Hematopoietic multipotent progenitor cell (in vitro differentiated cells): ENCODE measurements at regions not wholly inside any gene's neighbourhood (a gene's known extent, or its start where the extent isn't known, plus 50 kb on each side); places are given as distances from the start of the nearest gene placed in this dataset.

Source experiments
- DNase-seq, 3 donors: peaks; one replicate each; pipeline ENCODE4 v3.0.0-alpha.2; 2011 to 2015; ENCODE audit warnings: low read depth in 2 of 3, low spot score in 2 of 3

DNA sequence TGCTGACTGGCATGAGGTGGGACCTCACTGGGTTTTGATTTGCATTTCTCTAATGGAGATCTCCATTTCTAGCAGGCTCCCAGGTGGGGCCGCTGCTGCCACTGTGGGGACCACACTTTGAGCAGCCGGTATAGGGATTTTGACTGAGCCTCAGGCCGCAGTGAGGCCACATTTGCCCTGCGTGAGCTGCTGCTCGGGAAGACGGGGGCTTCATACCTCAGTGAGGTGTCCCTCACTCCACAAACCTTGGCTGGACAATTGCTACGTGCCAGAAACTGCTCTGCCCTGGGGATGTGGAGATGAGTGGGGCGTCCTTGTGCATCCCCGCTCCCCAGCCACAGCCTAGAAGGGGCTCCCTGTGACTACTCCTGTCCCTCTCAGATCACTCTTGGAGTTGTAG, 134.3 kb downstream of the ANKRD60 start:
- no peak for DNase-seq

DNA sequence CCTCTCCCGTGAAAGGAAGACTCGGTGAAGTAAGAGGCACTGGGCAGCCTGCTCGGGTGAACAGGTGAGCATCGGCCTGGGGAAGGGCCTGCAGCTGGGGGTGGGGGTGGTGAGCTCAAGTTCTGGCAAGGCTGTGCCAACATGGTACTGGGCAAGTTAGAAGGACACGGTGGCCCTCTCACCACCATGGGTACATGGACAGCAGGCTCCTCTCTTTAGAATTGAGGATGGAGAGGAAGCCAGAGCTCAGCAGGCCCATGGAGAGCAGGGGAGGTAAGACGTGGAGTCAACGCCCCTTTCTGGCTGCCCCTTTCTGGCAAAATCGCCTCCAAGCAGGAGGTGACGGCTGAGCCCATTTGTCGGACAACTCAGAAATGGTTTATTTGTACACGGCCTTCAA, 135.6 kb downstream of the ANKRD60 start:
- no peak for DNase-seq

DNA sequence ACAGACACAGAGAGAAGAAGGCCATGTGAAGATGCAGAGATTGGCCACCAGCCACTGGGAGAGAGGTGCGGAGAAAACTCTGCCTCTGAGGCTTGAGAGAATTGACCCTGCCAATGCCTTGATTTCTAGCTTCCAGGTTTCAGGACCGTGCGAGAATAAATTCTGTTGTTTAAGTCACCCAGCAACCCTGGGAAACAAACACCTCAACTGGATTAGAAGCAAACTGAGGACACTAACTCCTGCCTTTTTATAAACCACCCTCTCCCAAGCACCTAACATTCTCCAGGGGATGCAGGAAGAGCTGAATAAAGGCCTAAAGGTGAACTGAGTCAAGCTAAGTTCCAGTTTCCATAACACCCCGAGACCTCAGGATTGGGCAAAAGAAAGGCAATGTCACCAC, 136.1 kb downstream of the ANKRD60 start:
- no peak for DNase-seq

DNA sequence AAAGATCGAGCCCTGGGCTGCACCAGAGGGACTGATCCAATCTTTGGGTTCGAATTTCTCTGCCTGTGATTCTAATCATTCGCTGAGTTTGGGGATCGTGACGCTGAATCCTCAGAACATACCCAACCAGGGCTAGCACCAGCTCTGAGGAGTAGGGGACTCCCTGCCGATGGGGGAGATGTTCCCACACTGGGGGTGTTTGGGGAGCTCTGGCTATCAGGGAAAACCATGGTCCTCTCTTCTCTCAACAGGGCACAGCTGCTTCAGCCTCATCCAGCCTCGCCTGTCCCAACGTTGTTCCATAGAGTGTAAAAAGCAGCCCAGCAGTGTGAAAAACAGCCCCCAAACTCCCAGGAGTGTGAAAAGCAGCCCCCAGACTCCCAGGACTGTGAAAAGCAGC, 136.6 kb downstream of the ANKRD60 start:
- no peak for DNase-seq

DNA sequence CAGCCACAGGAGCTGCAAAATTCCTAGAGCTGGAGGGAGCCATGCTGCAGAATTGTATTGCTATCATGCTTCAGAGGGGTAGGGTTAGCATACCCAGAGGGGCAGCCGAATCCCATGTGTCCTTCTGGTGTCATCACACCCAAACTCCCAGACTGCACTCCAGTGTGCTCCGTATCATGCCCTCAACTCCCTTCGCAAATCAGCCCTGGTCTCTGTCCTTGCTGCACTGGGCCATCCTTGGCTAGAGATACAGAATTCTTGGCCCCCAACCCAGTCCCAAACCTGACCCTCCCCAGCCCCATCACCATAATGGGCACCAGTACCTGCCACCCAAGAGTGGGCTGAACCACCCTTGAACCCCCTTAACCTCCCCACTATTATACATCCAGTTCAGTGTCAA, 138.3 kb downstream of the ANKRD60 start:
- no peak for DNase-seq

DNA sequence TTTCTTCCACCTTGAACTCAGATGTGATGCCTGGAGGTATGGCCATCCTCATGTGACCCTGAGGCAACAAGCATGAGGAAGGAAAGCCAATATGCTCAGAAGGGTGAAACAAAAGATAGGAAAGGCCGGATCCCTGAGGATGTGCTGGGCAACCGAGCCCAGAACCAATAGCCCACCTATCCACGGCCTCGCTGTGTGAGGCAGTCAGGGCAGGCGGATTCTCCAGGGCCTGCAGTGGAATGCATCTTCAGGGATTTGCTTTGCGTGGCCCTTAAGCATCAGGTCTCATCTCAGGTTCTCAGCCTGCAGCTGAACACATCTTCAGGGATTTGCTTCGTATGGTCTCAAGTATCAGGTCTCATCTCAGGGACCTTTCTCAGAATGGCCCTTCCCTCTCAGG, 139.8 kb downstream of the ANKRD60 start:
- no peak for DNase-seq

DNA sequence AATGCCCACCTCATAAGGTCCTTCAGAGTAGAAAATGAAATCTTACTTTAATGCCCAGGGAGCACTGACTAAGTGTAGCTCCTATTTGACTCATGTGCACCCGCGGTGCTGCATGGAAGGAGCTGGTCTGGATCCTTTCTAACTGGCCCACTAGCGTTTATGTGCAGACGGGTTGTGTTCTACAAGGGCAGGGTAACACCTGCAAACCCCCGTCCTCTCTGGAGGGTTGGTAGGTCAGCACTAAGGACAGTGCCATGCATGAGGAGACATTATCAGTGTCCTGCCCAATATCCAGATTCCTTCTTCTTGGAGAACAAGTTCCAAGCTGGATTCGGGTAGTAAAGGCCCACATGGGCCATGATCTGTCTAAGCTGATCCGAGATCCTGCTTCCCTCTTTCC, 140.3 kb downstream of the ANKRD60 start:
- DNase-seq: no peak

DNA sequence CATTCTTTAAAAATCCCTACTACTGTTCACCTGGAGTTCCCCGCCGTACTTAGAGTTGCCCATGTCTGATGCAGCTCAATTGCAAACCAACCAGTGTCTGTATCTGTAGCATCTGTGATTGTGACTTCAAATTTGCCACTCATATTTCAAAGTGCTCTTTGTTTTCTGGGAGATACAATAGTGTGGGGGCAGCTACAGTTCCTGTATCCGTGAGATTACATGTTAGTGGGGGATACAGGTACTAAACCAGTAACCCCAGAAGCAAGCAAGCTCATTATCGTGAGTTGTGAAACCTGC, 140.9 kb downstream of the ANKRD60 start:
- no peak for DNase-seq

DNA sequence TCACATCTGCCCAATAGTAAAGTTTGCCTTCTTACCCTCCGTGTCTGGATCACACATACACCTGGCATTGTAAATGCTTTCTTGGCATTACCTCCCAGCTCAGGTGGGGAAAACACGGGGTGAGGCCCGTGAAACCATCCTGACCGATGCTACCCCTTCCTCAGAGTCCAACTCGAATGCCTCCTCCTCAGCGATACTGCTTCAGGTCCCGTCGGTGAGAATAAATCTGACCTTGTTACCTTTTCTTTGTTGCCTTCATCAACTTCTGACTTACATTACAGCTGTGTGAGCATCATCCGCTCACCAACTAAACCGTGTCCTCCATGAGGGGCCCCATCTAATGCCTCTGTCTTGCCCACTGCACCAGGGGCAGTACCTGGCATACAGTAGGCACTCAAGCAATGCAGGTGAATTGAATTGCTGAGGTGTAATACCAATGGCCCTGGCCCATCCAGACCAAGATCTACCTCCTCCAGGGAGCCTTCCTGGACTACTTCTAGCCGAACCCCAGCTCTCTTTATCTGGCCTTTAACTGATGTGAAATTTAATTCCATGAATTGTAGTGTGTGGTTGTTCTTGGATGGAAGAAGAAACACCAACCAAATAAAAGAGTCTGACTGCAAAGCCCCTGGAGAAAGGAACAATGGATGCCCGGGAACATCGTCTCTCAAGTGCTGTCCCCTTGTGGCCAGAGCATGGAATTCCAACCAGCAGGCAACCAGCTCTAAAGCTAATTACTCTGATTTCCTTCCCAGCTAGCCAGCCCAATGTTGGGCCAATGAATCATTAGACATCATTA, 141.5 kb downstream of the ANKRD60 start:
- DNase-seq: peak in 2 of 3 donors; percentile 24 to 47

DNA sequence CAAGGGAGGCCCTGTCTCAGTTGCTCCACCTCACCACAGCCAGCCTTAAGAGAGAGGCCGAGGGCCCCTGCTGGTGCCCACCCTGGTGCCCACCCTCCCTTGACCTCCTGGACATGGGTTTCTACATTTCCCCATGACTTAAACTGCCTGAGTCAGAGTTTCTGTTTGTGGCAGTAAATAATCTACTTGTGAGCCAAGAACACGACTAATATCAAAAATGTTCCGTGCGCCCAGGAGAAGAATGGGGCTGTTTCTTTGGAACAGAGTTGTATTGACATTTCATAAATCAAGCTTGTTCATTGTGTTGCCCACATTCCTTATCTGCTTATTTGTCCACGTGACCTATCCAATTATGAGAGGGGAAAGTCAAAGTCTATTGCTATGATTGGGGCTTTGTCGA, 143.5 kb downstream of the ANKRD60 start:
- DNase-seq: no peak

DNA sequence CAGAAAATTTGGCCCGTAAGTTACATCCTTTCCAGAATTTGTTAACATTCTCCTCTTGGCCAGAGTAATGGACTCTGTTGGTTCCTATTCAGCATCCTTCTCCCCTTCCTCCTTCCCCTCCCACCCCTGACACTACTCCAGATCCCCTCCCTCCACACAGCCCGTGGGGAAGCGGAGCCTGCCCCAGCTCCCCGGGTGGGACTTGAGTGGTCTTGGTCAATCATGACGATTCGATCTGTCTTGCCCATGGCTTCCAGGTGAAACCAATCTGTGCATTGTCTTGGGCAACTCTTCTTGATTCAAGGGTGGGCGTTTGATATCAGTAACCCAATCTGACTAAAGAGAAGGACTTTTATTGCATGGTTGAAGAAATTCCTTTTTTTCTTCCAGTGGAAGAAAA, 143.9 kb downstream of the ANKRD60 start:
- DNase-seq: no peak

DNA sequence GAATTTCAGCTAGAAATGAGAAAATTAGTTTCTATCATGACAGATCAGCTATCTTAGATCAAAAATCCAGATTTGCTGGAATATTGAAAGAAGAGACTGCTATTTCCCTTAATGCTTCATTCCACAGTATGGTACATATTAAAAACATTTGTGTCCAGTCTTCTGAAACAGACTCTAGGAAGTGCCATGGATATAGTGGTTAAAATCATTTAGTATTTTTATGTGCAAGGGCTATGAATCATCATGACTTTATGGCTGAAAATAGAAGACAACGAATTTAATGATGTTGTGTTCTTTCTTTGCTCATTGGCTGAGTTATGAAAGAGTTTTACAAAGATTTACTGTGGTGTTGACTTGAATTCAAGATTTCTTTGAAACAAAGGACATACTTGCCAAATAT, 146.6 kb downstream of the ANKRD60 start:
- no peak for DNase-seq

DNA sequence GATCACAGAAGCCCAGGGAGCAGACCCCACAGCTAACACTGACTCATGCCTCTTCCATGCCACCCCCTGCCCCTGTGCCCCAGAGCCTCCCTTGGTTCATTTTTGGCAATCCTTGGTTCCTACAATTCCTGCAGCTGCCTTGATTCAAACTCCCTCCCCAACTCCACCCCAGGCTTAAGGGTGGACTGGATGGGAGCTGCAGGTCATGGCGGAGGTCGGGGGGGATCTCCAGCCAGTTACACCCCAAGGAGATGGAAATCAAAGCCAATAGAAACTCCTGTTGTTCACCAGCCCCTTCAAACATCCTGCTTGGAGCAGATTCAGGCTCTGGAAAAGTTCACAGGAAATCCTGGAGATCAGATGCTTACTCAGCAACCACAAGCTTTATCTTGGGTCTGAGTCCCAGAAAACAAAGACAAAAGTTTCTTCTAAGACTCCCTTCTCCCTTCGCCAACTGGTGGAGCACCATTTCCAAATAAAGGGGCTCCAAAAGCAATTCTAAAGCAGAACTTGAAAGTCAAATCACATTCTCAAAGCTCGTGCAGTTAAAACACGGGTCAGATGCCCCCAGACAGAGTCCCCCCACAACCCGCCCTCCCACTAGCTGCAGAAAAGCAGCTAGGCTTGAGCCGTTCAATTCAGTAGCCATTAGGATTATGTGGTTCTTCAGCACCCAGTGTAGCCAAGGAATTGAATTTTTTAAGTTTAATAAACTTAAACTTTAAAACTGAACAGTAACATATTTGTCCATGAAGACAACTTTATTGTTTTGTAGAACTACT, 149.5 kb downstream of the ANKRD60 start:
- DNase-seq: no peak

DNA sequence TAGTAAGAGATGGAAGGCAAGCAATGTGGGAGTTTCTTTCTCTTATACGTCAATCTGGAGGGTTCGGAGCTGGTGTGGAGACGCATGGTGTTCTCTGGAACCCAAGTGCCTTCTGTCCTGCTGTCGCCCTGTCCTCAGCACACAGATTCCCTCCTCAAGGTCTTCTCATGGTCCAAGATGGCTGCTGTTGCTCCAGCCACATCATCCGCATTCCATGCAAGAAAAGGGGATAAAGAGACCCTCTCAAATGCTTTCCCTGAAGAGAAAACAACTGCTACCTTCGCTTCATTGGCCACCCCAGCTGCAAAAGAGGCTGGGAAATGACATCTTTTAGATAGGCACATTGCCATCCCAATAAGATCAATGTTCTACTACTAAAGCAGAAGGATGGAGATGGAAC, 151.2 kb downstream of the ANKRD60 start:
- DNase-seq: no peak

DNA sequence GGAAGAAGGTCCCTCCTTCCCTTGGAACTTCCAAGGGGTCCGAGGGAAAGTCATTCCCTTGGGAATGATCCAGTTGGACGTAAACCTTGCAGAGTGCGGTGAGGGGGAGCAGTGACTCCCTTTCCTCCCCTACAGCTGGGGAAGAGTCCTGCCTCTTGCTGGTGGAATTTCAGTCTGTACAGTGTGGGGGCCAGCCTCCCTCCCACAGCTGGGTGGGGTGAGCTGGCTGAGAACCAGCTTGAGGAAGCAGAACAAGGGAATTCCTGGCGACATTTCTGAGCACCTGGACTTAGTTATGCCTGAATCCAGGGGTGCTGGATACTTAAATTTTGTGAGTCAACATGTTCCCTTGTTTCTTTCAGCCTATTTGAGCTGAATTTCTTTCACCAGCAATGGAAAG, 152.0 kb downstream of the ANKRD60 start:
- no peak for DNase-seq

DNA sequence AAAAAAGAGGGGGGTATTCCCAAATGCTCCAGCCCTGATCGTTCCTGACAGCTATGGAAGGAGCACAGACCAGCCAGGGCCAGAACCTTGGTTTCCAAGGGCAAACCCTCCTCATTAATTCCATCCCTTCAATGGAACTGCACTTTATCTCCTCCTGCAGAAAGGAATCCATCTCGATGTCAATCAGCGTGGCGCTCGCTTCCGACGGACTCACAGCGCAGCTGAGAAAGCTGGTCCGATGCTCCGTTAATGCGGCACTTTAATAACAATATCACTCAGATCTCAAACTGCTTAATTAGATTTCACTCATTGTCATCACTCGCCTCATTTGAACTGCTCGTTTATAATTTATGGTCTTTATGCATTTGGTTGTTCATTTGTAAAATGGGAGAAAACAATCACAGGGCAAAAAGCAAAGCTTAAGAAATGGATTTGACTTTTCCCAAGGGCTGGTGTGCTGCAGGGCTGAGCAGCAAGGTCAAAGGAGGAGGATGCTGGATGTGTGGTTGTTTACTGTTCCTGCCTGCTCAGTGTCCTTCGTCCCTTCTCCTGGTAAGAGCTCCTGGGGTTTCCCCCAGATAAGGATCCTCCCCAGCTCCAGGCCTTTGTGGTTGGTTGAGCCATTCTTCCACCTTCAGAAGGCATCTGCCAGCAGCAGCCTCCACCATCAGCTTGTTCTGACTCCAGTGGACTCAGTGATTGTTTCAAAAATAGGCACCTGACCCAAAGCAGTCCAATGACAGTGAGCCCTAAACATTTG, 152.7 kb downstream of the ANKRD60 start:
- DNase-seq: no peak

DNA sequence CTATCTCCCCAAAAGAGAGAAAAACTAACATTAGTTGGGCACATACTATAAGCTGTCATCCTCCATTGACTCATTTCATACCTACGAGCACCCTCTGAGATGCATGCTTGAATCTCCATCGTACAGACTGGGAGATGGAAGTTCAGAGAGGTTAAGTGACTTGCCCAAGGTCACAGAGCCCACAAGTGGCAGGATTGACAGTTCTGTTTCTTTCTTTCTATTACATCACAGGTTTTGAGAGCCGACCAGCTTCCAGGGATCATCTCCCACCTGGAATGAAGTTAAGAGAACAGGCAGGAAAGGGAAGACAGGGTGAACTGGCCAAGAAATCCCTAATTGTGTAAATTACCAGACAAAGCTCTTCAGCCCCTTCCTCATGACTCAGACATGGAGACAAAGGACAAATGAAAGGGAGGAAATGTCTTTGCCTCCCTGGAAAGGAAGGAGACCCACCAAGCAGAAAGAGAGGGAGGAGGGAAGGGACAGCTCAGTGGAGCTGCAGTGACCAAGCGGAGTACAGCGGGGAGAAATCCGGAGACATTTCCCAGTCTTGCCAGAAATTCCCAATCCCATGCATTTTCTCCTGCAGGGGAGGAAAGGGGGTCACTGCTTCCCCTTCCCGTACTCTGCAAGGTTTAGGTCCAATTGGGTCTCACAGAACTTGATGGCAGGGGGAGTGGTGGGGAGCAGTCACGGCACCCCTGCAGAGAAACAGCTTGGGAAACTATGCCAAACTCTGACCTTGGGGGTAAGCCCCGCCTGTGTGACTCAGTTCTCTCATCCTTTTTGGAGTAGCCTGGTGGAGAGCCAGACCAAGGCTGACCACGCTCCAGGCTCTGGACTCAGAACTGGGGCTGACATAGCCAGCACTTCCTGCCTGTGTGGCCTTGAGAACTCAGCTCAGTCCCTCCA, 154.3 kb downstream of the ANKRD60 start:
- DNase-seq: no peak

DNA sequence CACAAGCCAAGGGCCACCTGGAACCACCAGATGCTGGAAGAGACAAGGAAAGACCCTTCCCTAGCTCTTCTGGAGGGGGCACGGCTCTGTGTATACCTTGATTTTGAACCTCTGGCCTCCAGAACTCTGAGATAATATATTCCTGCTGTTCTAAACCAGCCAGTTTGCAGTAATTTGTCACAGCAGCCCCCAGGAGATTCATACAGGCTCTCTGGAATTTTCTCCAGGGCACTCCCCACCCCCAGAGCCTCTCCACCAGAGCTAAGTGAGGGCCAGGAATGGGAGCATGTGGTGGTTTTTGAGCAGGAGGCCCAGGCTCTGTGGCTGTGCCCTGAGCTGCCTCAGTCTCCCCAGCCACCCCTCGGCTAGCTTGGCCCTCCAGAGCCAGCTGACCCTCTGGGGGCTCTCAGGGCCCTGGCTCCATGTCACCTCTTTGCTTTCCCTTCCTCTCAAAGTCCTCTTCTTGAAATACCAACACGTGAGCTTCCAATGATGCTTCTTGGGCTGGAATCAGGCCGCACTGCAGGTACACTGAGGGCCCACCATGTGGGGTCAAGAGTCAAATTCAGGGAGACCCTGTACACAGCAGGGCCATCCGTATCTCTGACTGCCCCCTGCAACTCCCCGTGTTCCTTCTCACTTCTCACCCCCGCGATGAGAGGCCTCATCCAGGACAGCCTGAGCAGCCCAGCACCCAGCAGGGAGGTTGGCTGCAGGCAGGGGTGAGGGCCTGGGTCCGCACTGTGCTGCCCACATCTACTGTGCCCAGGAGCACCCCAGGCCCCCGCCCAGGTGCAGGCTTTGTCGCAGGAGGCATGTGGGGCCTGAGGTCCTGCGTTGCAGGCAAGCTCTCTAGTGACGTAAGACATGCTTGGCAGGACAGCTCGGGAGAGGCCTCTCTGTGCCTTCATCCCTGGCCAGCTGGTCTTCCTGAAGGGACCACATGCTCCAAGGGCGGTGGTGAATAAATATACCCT, 155.5 kb downstream of the ANKRD60 start:
- DNase-seq: no peak

DNA sequence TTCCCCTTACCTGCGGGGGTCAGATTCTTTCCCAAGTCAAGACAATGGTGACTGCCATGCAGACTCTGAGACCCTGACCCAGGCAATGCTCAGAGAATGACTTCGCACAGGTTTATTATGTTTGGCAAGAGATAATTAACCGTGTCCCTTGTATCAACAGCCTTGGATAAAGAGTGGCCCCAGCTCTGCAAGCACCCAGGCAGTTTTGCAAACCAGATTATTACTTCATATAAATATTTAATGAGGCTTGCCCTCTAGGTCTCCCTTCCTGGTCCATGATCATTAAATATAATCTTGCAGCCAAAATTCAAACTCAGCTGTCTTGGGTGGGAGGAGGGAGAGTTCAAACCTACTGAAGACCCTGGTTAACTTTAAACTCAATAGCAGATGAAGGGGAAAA, 156.5 kb downstream of the ANKRD60 start:
- DNase-seq: no peak

DNA sequence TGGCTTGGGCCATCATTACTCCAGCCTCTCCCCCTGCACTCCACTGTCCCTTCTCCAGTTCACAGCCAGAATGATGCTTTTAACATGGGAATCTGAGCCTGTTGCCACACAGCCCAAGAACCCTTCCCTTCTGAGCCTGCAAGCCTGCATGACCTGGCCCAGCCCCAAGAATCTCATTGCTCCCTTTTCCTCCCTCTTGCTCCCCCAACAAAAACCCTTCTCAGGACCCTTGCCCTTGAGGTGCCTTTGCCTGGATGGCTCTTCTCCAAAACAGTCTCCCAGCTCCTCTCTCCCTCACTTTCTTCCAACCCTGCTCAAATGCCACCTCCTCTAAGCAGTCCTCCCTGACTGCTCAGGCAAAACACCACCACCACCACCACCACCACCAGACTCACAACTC, 157.2 kb downstream of the ANKRD60 start:
- DNase-seq: no peak
